GM11168 (cell line): ENCODE measurements at regions not wholly inside any gene's neighbourhood (a gene's known extent, or its start where the extent isn't known, plus 50 kb on each side); places are given as distances from the start of the nearest gene placed in this dataset.
"Not testable (repeated sequence)": the region's sequence is repeated elsewhere in the genome, so short reads cannot be mapped to it uniquely, and the experiment has no call there.

ENCODE experiments used
- in situ Hi-C: fragments of 300-500 bp; cut with MboI; formaldehyde crosslinking; loops from one replicate; pipeline ENCODE4 v1.12.0; 2022; ENCODE audit warnings: low sequenced_read_pairs; ENCODE audit not compliant: unreplicated experiment

- in situ Hi-C loops = no loop called here
These were observed 310.4 kb upstream of the ZNF608 start for GRCh38 chr5:125056671-125057485.

GRCh38 chr5:125057912-125058826 lies 311.7 kb upstream of the ZNF608 start:
- in situ Hi-C loops = no loop called here

DNA sequence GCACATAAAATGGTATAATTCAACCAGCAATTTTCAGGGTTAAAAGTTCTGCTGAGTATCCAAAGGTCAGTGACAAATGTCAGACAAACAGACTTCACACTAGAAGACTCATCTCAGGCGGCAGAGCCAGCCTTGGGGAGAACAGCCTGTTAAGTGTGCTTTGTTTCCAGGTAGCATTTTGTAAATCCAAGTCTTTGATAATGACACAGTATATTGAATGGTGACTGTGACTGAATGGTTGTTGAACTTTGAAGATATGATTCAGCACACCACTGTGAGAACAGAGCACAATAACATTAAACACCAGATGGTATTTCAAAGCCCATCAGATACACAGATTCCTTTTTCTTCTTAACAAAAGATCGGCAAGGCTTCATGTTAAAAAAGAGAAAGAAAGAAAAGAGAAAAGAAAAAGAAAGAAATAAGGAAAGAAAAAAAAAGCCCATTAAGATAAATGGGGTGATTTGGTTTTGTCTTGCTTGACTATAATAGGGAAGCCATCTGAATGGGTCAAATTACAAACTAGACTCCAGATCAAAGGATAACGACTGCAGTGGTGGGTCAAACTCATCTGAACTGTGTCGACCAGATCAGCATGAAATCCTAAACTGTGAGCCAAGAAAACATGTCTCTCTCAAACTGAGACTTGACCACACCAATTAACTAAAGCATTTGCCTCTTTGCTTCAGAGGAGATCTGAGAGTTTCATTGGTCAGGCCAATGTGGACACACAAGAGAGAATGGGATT lies 313.0 kb upstream of the ZNF608 start:
- in situ Hi-C loops = no loop called here

DNA sequence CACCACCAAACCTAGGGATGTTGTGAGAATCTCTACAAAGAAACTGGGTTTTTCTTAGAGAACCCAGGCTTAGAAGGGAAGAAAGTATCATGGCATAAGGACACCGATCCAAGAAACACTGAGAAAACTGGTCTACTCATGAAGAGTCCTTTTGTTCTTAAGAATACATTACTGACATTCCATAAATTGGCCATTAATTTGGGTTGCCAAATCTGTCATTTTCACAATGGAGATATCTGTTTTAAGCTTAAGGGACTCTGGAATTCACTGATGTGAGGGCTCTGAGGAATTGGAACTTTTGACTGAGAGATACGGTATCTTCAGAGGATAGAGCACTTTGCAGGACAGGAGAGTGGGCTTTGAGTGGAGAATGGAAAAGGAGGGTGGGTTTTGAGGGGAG lies 315.3 kb upstream of the ZNF608 start:
- in situ Hi-C loops = no loop called here

DNA sequence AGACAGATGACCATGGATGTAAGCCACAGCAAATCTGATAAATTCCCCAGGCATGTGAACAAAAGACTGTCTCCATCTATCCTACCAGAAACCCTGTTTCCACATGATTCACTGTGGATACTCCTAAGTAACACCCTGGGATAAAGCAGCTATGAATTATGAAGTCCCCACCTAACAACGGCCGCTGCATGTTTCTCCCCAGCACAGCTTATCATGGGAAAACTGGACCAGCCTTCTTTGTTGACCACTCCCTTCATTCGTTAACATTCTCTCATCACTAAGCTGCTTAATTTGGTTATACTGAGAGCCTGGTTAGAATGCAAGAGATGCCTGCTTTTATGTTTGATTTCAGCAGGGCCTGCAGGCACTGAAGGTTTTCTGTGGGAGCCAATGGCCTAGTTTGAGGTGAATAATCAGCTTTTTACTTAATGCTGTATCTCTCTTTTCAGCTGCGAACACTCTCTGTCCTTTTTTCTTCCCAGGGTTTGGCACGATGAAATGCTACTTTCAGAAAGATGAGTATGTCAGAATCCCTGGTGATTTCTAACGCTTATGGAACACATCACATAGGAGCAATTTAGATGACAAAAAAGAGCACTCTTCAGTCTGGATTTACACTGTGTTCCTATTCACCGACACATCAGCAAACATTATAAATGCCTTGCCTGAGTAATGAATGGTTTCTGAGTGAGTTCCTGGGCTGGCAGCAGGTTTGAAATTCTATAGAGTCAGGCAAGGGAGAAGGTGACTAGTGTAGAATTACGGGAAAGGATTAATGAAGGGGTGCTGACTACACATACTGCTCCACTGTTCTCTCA lies 318.4 kb upstream of the ZNF608 start:
- in situ Hi-C loops = no loop called here

- in situ Hi-C loops = no loop called here
These were observed 319.3 kb upstream of the ZNF608 start for GRCh38 chr5:125065741-125066140.

- in situ Hi-C loops = no loop called here
These were observed 324.5 kb upstream of the ZNF608 start for GRCh38 chr5:125070961-125071360.

- in situ Hi-C loops = no loop called here
These were observed 326.7 kb upstream of the ZNF608 start for GRCh38 chr5:125073090-125073489.

DNA sequence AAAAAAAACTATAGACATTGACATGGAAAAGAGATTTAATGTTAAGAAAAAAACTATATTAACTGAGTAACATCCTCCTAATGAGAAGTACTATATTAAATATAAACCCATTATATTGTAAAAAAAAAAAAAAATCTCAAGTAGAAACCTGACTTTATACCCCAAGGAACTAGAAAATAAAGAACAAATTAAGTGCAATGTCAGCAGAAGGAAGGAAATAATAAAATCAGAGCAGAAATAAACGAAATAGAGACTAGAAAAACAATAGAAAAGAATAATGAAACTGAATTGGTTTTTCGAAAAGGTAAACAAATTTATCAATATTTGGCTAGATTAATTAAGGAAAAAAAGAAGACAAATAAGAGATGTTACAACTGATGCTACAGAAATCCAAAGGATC lies 329.1 kb upstream of the ZNF608 start:
- in situ Hi-C loops = no loop called here

DNA sequence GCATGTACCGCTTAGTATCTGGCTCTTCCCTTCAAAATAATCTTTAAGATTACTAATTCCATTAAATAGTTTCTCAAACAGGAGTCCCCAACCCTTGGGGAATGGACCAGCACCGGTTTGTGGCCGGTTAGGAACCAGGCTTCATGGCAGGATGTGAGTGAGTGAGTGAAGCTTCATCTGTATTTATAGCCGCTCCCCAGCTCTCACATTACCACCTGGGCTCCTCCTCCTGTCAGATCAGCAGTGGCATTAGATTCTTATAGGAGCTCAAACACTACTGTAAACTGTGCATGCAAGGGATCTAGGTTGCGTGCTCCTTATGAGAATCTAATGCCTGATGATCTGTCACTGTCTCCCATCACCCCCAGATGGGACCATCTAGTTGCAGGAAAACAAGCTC lies 332.6 kb upstream of the ZNF608 start:
- in situ Hi-C loops = not testable (repeated sequence)

DNA sequence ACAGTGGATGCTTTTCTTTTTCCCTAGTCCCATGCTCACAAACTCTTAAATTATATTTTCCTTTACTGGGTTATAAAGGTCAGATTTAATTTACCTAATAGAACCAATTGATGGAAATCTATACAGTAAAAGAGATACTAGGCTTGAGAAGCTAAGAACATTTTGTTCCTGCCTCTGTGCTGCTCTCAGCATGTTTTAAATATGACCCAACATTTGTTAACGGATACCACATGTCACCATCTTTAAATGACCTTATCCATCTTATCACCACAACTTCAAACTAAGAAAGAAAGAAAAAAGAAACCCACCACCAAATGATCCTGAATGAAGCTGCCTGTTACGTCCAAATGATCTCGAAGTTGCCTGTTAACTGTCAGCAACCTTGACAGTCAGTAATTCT lies 334.7 kb upstream of the ZNF608 start:
- in situ Hi-C loops = no loop called here

- in situ Hi-C loops = no loop called here
These were observed 337.5 kb upstream of the ZNF608 start for GRCh38 chr5:125083981-125084380.

- in situ Hi-C loops = no loop called here
These were observed 339.5 kb upstream of the ZNF608 start for GRCh38 chr5:125085797-125086505.

DNA sequence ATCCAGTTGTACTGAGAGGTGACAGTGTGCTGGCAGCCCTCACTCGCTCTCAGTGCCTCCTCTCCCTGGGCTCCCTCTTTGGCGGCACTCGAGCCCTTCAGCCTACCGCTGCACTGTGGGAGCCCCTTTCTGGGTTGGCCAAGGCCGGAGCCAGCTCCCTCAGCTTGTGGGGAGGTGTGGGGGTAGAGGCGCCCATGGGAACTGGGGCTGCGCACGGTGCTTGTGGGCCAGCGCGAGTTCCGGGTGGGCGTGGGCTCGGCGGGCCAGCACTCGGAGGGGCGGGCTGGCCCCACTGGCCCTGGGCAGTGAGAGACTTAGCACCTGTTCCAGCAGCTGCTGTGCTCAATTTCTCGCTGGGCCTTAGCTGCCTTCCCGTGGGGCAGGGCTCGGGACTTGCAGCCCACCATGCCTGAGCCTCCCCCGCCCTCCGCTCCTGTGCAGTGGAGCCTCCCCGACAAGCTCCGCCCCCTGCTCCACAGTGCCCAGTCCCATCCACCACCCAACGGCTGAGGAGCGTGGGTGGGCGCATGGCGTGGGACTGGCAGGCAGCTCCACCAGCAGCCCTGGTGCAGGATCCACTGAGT lies 342.2 kb upstream of the ZNF608 start:
- in situ Hi-C loops = no loop called here

DNA sequence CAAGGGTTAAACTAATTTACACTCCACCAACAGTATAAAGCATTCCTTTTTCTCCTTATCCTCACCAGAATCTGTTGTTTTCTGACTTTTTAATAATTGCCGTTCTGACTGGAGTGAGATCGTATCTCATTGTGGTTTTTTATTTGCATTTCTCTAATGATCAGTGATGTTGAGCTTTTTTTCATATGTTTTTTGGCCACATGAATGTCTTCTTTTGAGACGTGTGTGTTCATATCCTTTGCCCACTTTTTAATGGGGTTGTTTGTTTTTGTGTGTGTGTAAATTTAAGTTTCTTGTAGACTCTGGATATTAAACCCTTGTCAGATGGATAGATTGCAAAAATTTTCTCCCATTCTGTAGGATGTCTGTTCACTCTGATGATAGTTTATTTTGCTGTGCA lies 345.7 kb upstream of the ZNF608 start:
- in situ Hi-C loops = not testable (repeated sequence)

- in situ Hi-C loops = no loop called here
These were observed 347.3 kb upstream of the ZNF608 start for GRCh38 chr5:125093776-125094175.

DNA sequence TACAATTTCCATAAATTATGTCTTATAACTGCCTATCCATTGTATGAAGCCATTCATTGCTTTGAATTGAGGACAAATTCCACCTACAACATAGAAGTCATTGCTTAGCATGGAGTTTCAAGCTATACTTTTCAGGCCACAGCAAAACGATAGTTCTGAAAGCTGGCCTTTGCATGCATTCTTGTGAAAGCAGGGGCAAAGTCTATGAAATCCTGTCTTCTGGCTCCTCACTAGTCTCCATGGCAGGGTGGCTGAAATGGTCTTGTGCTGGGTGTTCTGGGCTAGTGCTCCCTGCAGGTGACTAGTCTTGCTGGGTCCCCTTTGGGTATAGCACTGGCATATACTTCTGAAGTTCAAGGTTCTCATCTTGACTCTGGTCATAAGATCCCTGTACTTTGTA lies 353.9 kb upstream of the ZNF608 start:
- in situ Hi-C loops = no loop called here

DNA sequence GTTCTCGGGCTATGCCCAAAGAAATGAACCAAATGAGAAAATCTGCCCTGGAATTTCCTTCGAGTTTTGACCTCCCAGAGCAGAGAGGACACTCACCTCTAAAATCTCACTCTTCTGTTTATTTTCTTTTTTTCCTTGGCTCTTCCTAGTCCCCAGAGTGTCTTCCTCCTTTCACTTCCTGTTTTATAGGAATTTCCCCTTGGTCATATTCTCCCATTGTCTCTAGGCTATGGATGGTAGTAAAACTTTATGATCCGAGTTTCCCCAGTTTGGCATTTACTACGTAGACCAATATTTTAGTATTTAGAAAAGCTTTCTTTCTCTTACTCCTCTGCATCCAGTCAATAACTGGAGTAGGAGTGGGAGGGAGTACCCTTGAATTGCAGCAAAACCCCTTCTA lies 354.5 kb upstream of the ZNF608 start:
- in situ Hi-C loops = no loop called here

DNA sequence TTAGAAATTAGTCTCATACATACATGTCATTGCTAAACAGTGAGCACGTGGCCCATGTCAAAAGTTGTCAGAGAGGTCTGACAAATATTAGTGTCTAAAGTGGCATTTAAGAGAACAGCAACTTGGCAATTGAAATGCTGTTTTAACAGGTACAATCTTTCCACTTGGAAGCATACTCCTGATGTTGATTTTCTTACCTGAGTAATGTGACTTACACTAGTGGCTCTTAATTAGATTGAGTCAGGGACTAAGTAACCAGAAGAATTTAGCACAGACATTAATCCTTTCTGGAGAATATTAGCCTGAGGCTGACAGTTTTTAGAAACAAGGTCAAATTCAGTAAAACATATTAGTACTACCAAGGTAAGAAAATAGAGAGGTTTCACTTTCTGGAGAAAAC lies 357.0 kb upstream of the ZNF608 start:
- in situ Hi-C loops = no loop called here
